ENCODE measurements at regions not wholly inside any gene's neighbourhood (a gene's known extent, or its start where the extent isn't known, plus 50 kb on each side); places are given as distances from the start of the nearest gene placed in this dataset.

DNA sequence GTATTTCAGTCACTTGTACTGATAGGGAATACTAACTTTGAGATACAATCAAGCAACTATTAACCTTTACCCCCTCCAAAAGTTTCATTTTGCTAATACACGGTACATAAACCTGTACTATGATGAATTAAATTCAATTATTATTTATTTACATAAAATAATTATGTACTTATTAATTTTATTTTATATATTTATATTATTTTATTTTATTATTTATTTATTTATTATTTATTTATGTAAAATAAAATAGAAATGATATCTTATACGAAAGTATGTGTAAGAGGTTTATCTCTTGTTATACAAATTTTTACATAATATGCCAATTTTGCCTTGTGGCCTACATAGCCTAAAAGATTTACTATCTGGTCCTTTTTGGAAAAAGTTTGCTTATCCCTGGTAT, 564.3 kb downstream of the SLITRK5 start:
- FAIRE-seq, result no peak
- H3K4me2 ChIP-seq, result no peak overlapping the region
- no peaks in the 10 kb centered on the region for H3K9me3 ChIP-seq
- DNase-seq (ENCODE audit: low read depth in 1 of 2, low spot score in 1 of 2), result no peak
- ATAC-seq, result no peak
- no peak overlapping the region for H3K27ac ChIP-seq
- ChIA-PET POLR2A (no interaction called here), CTCF (no interaction called here)
- no peaks in the 10 kb centered on the region for H3K4me1 ChIP-seq
- TF ChIP-seq HOXB5 (CRISPR knock-in tag; IDR thresholded peaks at IDR 0.05), result no peak
- TF ChIP-seq SREBF2 (IDR thresholded peaks at IDR 0.05), result no peak
- TF ChIP-seq, protein P1, sequence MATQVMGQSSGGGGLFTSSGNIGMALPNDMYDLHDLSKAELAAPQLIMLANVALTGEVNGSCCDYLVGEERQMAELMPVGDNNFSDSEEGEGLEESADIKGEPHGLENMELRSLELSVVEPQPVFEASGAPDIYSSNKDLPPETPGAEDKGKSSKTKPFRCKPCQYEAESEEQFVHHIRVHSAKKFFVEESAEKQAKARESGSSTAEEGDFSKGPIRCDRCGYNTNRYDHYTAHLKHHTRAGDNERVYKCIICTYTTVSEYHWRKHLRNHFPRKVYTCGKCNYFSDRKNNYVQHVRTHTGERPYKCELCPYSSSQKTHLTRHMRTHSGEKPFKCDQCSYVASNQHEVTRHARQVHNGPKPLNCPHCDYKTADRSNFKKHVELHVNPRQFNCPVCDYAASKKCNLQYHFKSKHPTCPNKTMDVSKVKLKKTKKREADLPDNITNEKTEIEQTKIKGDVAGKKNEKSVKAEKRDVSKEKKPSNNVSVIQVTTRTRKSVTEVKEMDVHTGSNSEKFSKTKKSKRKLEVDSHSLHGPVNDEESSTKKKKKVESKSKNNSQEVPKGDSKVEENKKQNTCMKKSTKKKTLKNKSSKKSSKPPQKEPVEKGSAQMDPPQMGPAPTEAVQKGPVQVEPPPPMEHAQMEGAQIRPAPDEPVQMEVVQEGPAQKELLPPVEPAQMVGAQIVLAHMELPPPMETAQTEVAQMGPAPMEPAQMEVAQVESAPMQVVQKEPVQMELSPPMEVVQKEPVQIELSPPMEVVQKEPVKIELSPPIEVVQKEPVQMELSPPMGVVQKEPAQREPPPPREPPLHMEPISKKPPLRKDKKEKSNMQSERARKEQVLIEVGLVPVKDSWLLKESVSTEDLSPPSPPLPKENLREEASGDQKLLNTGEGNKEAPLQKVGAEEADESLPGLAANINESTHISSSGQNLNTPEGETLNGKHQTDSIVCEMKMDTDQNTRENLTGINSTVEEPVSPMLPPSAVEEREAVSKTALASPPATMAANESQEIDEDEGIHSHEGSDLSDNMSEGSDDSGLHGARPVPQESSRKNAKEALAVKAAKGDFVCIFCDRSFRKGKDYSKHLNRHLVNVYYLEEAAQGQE (IDR thresholded peaks at IDR 0.05), result no peak
- TF ChIP-seq CEBPB (IDR thresholded peaks at IDR 0.05), result no peak
- TF ChIP-seq CBX2 (IDR thresholded peaks at IDR 0.05; ENCODE audit: borderline replicate concordance, low read depth), result no peak
- no peak for TF ChIP-seq EHF (CRISPR knock-in tag; IDR thresholded peaks at IDR 0.05)
- no peak for TF ChIP-seq TP53 (CRISPR knock-in tag; IDR thresholded peaks at IDR 0.05)
- TF ChIP-seq, protein P2, sequence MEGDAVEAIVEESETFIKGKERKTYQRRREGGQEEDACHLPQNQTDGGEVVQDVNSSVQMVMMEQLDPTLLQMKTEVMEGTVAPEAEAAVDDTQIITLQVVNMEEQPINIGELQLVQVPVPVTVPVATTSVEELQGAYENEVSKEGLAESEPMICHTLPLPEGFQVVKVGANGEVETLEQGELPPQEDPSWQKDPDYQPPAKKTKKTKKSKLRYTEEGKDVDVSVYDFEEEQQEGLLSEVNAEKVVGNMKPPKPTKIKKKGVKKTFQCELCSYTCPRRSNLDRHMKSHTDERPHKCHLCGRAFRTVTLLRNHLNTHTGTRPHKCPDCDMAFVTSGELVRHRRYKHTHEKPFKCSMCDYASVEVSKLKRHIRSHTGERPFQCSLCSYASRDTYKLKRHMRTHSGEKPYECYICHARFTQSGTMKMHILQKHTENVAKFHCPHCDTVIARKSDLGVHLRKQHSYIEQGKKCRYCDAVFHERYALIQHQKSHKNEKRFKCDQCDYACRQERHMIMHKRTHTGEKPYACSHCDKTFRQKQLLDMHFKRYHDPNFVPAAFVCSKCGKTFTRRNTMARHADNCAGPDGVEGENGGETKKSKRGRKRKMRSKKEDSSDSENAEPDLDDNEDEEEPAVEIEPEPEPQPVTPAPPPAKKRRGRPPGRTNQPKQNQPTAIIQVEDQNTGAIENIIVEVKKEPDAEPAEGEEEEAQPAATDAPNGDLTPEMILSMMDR (IDR thresholded peaks at IDR 0.05), result no peak
- no peak overlapping the region for H3K4me3 ChIP-seq
- 40% methylated on average over 2 of the region's 2 CpGs for WGBS (ENCODE audit: missing lambda C conversion rate)

DNA sequence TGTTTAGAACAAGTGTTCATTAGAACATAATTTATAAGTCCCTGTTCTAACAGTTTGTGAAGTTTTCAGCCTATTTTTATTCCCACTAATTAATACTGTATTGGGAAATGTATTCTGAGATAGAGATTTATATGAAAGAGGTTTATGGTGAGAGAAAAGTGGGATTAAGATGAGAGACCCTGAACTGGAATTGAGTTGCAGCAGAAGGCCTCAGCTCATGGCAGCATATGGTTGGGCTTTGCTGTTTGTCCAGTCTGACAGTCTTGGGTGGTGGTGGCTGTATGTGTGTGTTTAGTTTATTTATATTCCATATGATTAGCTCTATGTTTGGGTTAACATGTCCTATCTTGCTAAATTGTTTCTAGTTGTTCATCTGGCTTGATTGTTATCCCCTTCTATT, 575.1 kb downstream of the SLITRK5 start:
- DNase-seq (ENCODE audit: low read depth in 1 of 2, low spot score in 1 of 2), result no peak
- Histone ChIP-seq H3K4me2 (no peak overlapping the region), H3K4me1 (no peaks in the 10 kb centered on the region), H3K9me3 (no peaks in the 10 kb centered on the region), H3K27ac (no peak overlapping the region), H3K4me3 (no peak overlapping the region)
- no peak for TF ChIP-seq ZC3H11A (IDR thresholded peaks at IDR 0.05)
- TF ChIP-seq HOXB5 (CRISPR knock-in tag; IDR thresholded peaks at IDR 0.05), result no peak
- TF ChIP-seq, protein P3, sequence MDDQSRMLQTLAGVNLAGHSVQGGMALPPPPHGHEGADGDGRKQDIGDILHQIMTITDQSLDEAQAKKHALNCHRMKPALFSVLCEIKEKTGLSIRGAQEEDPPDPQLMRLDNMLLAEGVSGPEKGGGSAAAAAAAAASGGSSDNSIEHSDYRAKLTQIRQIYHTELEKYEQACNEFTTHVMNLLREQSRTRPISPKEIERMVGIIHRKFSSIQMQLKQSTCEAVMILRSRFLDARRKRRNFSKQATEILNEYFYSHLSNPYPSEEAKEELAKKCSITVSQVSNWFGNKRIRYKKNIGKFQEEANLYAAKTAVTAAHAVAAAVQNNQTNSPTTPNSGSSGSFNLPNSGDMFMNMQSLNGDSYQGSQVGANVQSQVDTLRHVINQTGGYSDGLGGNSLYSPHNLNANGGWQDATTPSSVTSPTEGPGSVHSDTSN (IDR thresholded peaks at IDR 0.05), result no peak
- no peak for TF ChIP-seq EHF (CRISPR knock-in tag; IDR thresholded peaks at IDR 0.05)
- TF ChIP-seq TP53 (CRISPR knock-in tag; IDR thresholded peaks at IDR 0.05), result no peak
- no peak for TF ChIP-seq CEBPB (IDR thresholded peaks at IDR 0.05)
- no peak for TF ChIP-seq NFE2L2 (conservative IDR thresholded peaks at IDR 0.05; ENCODE audit: low read length)
- TF ChIP-seq EHMT2 (IDR thresholded peaks at IDR 0.05; ENCODE audit: low read depth), result no peak
- no peak for TF ChIP-seq RAD21 (conservative IDR thresholded peaks at IDR 0.05 in 1 of 2, IDR thresholded peaks at IDR 0.05 in 1 of 2)
- TF ChIP-seq, protein P4, sequence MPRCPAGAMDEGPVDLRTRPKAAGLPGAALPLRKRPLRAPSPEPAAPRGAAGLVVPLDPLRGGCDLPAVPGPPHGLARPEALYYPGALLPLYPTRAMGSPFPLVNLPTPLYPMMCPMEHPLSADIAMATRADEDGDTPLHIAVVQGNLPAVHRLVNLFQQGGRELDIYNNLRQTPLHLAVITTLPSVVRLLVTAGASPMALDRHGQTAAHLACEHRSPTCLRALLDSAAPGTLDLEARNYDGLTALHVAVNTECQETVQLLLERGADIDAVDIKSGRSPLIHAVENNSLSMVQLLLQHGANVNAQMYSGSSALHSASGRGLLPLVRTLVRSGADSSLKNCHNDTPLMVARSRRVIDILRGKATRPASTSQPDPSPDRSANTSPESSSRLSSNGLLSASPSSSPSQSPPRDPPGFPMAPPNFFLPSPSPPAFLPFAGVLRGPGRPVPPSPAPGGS (IDR thresholded peaks at IDR 0.05), result no peak
- TF ChIP-seq ZSCAN20 (CRISPR knock-in tag; IDR thresholded peaks at IDR 0.05), result no peak
- no peak for TF ChIP-seq RFX5 (IDR thresholded peaks at IDR 0.05)
- TF ChIP-seq, protein P5, sequence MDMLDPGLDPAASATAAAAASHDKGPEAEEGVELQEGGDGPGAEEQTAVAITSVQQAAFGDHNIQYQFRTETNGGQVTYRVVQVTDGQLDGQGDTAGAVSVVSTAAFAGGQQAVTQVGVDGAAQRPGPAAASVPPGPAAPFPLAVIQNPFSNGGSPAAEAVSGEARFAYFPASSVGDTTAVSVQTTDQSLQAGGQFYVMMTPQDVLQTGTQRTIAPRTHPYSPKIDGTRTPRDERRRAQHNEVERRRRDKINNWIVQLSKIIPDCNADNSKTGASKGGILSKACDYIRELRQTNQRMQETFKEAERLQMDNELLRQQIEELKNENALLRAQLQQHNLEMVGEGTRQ (IDR thresholded peaks at IDR 0.05), result no peak
- no peak for TF ChIP-seq JUNB (IDR thresholded peaks at IDR 0.05)
- no peak for TF ChIP-seq MAFK (IDR thresholded peaks at IDR 0.05; ENCODE audit: partially characterized antibody)
- TF ChIP-seq HEYL (CRISPR knock-in tag; IDR thresholded peaks at IDR 0.05), result no peak
- TF ChIP-seq SREBF2 (IDR thresholded peaks at IDR 0.05), result no peak
- TF ChIP-seq PHF8 (IDR thresholded peaks at IDR 0.05; ENCODE audit: borderline replicate concordance, low read depth), result no peak
- TF ChIP-seq POLR2AphosphoS2 (conservative IDR thresholded peaks at IDR 0.05; ENCODE audit: low read length), result no peak
- ChIA-PET POLR2A (no interaction called here), CTCF (no interaction called here)
- FAIRE-seq, result no peak
- ATAC-seq, result no peak
